Nephron (organoid): ENCODE measurements at regions not wholly inside any gene's neighbourhood (a gene's known extent, or its start where the extent isn't known, plus 50 kb on each side); places are given as distances from the start of the nearest gene placed in this dataset.

ENCODE experiments used
- H3K27ac Mint-ChIP-seq, 3 experiments: 2 replicates each; pipeline ENCODE4 v1.8.0; 2020; ENCODE audit warnings: mixed read lengths in 3 of 3, mild to moderate bottlenecking in 2 of 3, moderate library complexity in 1 of 3
- H3K27me3 Mint-ChIP-seq: 2 replicates; pipeline ENCODE4 v1.8.0; 2021; ENCODE audit warnings: low read depth, mild to moderate bottlenecking, moderate library complexity, mixed read lengths
- H3K36me3 Mint-ChIP-seq: 2 replicates; pipeline ENCODE4 v1.8.0; 2020; ENCODE audit warnings: low read depth, mixed read lengths
- H3K4me1 Mint-ChIP-seq: 2 replicates; pipeline ENCODE4 v1.8.0; 2020; ENCODE audit warnings: mixed read lengths
- H3K4me3 Mint-ChIP-seq, 3 experiments: 2 replicates each; pipeline ENCODE4 v1.8.0; 2020; ENCODE audit warnings: mild to moderate bottlenecking in 3 of 3, mixed read lengths in 3 of 3, moderate library complexity in 2 of 3
- H3K9me3 Mint-ChIP-seq: 2 replicates; pipeline ENCODE4 v1.8.0; 2020; ENCODE audit warnings: mixed read lengths
- TF ChIP-seq, protein P1 (sequence below), 3 experiments: fragments of 200-600 bp; sonication (generic); IDR thresholded peaks; one replicate each; pipeline ENCODE4 v1.5.0; 2021; ENCODE audit warnings: antibody characterized with exemption in 3 of 3; ENCODE audit not compliant: unreplicated experiment in 3 of 3

DNA sequence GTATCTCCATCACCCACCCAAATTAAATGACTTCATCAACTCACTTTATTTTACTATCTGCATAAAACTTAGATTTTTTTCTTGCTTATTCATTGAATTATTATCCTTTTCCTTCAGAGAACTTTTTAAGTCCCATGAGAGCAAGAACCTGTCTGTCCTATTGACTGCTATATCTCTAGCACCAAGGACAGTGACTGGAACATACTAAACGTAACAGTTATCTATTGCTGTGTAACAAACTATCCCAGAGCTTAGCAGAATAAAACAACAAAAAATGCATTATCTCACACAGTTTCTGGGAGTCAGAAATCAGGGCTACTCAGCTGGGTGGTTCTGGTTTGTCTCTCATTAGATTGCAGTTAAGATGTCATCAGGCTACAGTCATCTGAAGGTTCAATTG lies 401.7 kb upstream of the AUTS2 start:
- Mint-ChIP-seq H3K4me1 (no peaks in the 10 kb centered on the region), H3K9me3 (peaks cover 16% of the 10 kb centered on the region), H3K4me3 (no peak overlapping the region), H3K27me3 (peaks cover 5% of the 10 kb centered on the region), H3K36me3 (no peaks in the 10 kb centered on the region), H3K27ac (no peak overlapping the region)
- TF ChIP-seq, protein P1, sequence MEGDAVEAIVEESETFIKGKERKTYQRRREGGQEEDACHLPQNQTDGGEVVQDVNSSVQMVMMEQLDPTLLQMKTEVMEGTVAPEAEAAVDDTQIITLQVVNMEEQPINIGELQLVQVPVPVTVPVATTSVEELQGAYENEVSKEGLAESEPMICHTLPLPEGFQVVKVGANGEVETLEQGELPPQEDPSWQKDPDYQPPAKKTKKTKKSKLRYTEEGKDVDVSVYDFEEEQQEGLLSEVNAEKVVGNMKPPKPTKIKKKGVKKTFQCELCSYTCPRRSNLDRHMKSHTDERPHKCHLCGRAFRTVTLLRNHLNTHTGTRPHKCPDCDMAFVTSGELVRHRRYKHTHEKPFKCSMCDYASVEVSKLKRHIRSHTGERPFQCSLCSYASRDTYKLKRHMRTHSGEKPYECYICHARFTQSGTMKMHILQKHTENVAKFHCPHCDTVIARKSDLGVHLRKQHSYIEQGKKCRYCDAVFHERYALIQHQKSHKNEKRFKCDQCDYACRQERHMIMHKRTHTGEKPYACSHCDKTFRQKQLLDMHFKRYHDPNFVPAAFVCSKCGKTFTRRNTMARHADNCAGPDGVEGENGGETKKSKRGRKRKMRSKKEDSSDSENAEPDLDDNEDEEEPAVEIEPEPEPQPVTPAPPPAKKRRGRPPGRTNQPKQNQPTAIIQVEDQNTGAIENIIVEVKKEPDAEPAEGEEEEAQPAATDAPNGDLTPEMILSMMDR (IDR thresholded peaks at IDR 0.05; ENCODE audit: unreplicated experiment in 3 of 3), result no peak

DNA sequence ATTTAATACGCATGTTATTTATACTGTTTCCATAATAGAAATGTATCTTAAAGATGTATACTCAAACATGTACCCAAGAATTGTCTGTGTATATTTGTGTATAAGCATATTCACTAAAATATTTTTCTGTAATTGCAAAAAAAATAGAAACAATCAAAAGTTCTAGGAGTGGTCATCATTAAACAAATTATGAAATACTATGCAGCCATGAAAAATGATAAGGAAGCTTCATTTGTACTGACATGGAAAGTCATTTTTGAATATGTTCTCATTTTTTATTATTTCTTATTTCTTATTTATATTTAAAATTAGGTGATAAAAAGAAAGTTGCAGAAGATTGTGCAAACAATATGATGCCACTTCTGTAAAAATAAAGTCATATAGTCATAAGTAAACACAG lies 400.0 kb upstream of the AUTS2 start:
- H3K9me3 Mint-ChIP-seq, result peaks cover 16% of the 10 kb centered on the region

GRCh38 chr7:69199041-69199440 lies 399.2 kb upstream of the AUTS2 start:
- TF ChIP-seq, protein P1 (IDR thresholded peaks at IDR 0.05; ENCODE audit: unreplicated experiment in 3 of 3), result no peak
- H3K4me1 Mint-ChIP-seq, result peaks cover 13% of the 10 kb centered on the region
- no peak overlapping the region for H3K4me3 Mint-ChIP-seq
- H3K36me3 Mint-ChIP-seq, result no peaks in the 10 kb centered on the region
- peaks cover 13% of the 10 kb centered on the region for H3K9me3 Mint-ChIP-seq
- peaks cover 4% of the 10 kb centered on the region for H3K27me3 Mint-ChIP-seq
- H3K27ac Mint-ChIP-seq, result no peak overlapping the region

More for the DNA sequence above, 400.0 kb upstream of the AUTS2 start:
- Mint-ChIP-seq H3K27ac (no peak overlapping the region), H3K27me3 (peaks cover 5% of the 10 kb centered on the region), H3K4me3 (no peak overlapping the region), H3K4me1 (peaks cover 11% of the 10 kb centered on the region), H3K36me3 (no peaks in the 10 kb centered on the region)
- TF ChIP-seq, protein P1 (IDR thresholded peaks at IDR 0.05; ENCODE audit: unreplicated experiment in 3 of 3), result no peak

- Mint-ChIP-seq H3K36me3 (no peaks in the 10 kb centered on the region), H3K4me1 (peaks cover 20% of the 10 kb centered on the region), H3K27ac (no peak overlapping the region), H3K4me3 (no peak overlapping the region), H3K9me3 (peaks cover 13% of the 10 kb centered on the region), H3K27me3 (no peaks in the 10 kb centered on the region)
- TF ChIP-seq, protein P1 (IDR thresholded peaks at IDR 0.05; ENCODE audit: unreplicated experiment in 3 of 3), result no peak
Observed at GRCh38 chr7:69199661-69200060, 398.6 kb upstream of the AUTS2 start.

- Mint-ChIP-seq H3K27me3 (peaks cover 22% of the 10 kb centered on the region), H3K4me1 (peaks cover 25% of the 10 kb centered on the region), H3K27ac (no peak overlapping the region), H3K9me3 (peaks cover 10% of the 10 kb centered on the region), H3K4me3 (no peak overlapping the region), H3K36me3 (no peaks in the 10 kb centered on the region)
- TF ChIP-seq, protein P1 (IDR thresholded peaks at IDR 0.05; ENCODE audit: unreplicated experiment in 3 of 3), result no peak
Observed at GRCh38 chr7:69203871-69204270, 394.4 kb upstream of the AUTS2 start.

DNA sequence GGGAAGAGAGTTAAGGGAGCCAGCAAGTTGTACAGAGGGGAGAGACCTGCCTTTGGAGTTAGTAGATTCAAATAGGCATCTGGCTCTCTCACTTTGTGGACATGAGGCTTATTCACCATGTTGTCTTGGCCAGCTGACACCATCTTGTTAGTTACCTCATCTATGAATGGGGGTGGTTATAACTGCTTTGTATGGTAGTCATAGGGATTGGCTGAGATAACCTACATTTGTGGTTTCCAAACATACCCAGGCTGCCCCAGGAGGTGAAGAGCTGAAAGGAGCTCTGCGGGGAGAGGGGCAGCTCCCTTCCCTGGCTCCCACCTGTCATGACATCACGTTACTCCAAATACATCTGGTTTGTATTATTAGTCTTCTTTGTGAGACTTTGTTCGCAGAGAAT lies 393.3 kb upstream of the AUTS2 start:
- no peaks in the 10 kb centered on the region for H3K36me3 Mint-ChIP-seq
- peak overlapping the region in 1 of 3 experiments; percentile 6 for H3K27ac Mint-ChIP-seq
- TF ChIP-seq, protein P1 (IDR thresholded peaks at IDR 0.05; ENCODE audit: unreplicated experiment in 3 of 3), result no peak
- peaks cover 4% of the 10 kb centered on the region for H3K9me3 Mint-ChIP-seq
- peaks cover 28% of the 10 kb centered on the region for H3K27me3 Mint-ChIP-seq
- peaks cover 25% of the 10 kb centered on the region for H3K4me1 Mint-ChIP-seq
- no peak overlapping the region for H3K4me3 Mint-ChIP-seq
